Activated CD4-positive, alpha-beta T cell treated with anti-CD3 and anti-CD28 coated beads, Interleukin-2, amount 50 U/mL, for 48 hours (primary cell): ENCODE measurements at regions not wholly inside any gene's neighbourhood (a gene's known extent, or its start where the extent isn't known, plus 50 kb on each side); places are given as distances from the start of the nearest gene placed in this dataset.

Source experiments
- DNase-seq, 2 experiments: peaks; one replicate each; pipeline ENCODE4 v3.0.0-alpha.2; 2020

GRCh38 chr4:146998157-146998556 lies 52.5 kb upstream of the TTC29 start:
- no peak for DNase-seq

GRCh38 chr4:147003956-147004809 lies 58.5 kb upstream of the TTC29 start:
- DNase-seq: no peak

- DNase-seq: no peak
Measured at GRCh38 chr4:147006229-147006628, 60.6 kb upstream of the TTC29 start.

GRCh38 chr4:147009875-147010274 lies 64.2 kb upstream of the TTC29 start:
- no peak for DNase-seq

GRCh38 chr4:147011411-147011810 lies 65.7 kb upstream of the TTC29 start:
- DNase-seq: no peak

- DNase-seq: no peak
Measured at GRCh38 chr4:147012059-147012707, 66.5 kb upstream of the TTC29 start.

GRCh38 chr4:147014946-147015345 lies 69.3 kb upstream of the TTC29 start:
- no peak for DNase-seq

- DNase-seq: no peak
Measured at GRCh38 chr4:147015491-147015890, 69.8 kb upstream of the TTC29 start.

- no peak for DNase-seq
Measured at GRCh38 chr4:147017081-147017480, 71.4 kb upstream of the TTC29 start.

- peak; percentile 57 to 66 for DNase-seq
Measured at GRCh38 chr4:147019091-147019490, 73.4 kb upstream of the TTC29 start.

- DNase-seq: no peak
Measured at GRCh38 chr4:147020456-147020855, 74.8 kb upstream of the TTC29 start.

GRCh38 chr4:147025042-147025441 lies 79.4 kb upstream of the TTC29 start:
- no peak for DNase-seq

- no peak for DNase-seq
Measured at GRCh38 chr4:147029296-147029695, 83.6 kb upstream of the TTC29 start.

- DNase-seq: no peak
Measured at GRCh38 chr4:147034372-147034771, 88.7 kb upstream of the TTC29 start.

- no peak for DNase-seq
Measured at GRCh38 chr4:147037069-147037468, 91.4 kb upstream of the TTC29 start.

GRCh38 chr4:147039976-147040575 lies 94.4 kb upstream of the TTC29 start:
- no peak for DNase-seq

GRCh38 chr4:147040874-147041273 lies 95.2 kb upstream of the TTC29 start:
- DNase-seq: no peak

GRCh38 chr4:147041376-147041775 lies 95.7 kb upstream of the TTC29 start:
- no peak for DNase-seq

- DNase-seq: no peak
Measured at GRCh38 chr4:147042046-147042445, 96.4 kb upstream of the TTC29 start.

- no peak for DNase-seq
Measured at GRCh38 chr4:147044241-147044640, 98.6 kb upstream of the TTC29 start.

- no peak for DNase-seq
Measured at GRCh38 chr4:147049946-147050345, 104.3 kb upstream of the TTC29 start.

GRCh38 chr4:147050356-147050765 lies 104.7 kb upstream of the TTC29 start:
- no peak for DNase-seq

GRCh38 chr4:147052361-147052760 lies 106.7 kb upstream of the TTC29 start:
- no peak for DNase-seq
